ENCODE measurements at regions not wholly inside any gene's neighbourhood (a gene's known extent, or its start where the extent isn't known, plus 50 kb on each side); places are given as distances from the start of the nearest gene placed in this dataset.
A peak's percentile ranks its signal among the peaks of the same experiment; 100 is the strongest.

DNA sequence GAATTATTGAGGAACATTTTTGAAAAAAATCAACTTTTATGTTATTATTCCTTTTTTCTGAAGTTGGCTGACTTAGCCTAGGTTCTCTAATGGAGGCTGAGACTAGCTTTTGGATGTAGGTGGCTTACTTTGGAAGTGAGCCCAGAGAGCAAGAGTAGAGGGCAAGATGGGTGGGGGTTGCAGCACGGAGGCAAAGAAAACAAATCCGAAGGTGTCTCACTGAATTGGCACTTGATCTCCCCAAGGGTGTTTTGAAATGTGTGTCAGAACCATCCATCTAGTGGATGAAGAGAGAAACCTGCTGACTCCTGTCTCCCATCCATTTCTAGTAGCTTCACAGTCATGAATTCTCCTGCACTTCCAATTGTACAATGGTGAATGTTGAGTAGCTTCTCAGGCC lies 390.7 kb downstream of the TMEM182 start:
- DNase-seq (ENCODE audit: low read depth, low spot score) = no peak
- in situ Hi-C loops (cut with HindIII; ENCODE audit: low sequenced_read_pairs) = no loop called here
- TF ChIP-seq, protein P1, sequence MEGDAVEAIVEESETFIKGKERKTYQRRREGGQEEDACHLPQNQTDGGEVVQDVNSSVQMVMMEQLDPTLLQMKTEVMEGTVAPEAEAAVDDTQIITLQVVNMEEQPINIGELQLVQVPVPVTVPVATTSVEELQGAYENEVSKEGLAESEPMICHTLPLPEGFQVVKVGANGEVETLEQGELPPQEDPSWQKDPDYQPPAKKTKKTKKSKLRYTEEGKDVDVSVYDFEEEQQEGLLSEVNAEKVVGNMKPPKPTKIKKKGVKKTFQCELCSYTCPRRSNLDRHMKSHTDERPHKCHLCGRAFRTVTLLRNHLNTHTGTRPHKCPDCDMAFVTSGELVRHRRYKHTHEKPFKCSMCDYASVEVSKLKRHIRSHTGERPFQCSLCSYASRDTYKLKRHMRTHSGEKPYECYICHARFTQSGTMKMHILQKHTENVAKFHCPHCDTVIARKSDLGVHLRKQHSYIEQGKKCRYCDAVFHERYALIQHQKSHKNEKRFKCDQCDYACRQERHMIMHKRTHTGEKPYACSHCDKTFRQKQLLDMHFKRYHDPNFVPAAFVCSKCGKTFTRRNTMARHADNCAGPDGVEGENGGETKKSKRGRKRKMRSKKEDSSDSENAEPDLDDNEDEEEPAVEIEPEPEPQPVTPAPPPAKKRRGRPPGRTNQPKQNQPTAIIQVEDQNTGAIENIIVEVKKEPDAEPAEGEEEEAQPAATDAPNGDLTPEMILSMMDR (IDR thresholded peaks at IDR 0.05; ENCODE audit: low read depth, low read length) = no peak
- H3K4me3 ChIP-seq (ENCODE audit: low read depth, low read length) = no peak overlapping the region

- no peak for DNase-seq (ENCODE audit: low read depth, low spot score)
- TF ChIP-seq, protein P1 (IDR thresholded peaks at IDR 0.05; ENCODE audit: low read depth, low read length) = no peak
- no peak overlapping the region for H3K4me3 ChIP-seq (ENCODE audit: low read depth, low read length)
- in situ Hi-C loops (cut with HindIII; ENCODE audit: low sequenced_read_pairs) = no loop called here
These were observed 391.9 kb downstream of the TMEM182 start for GRCh38 chr2:103153580-103154284.

- no peak for DNase-seq (ENCODE audit: low read depth, low spot score)
- TF ChIP-seq, protein P1 (IDR thresholded peaks at IDR 0.05; ENCODE audit: low read depth, low read length) = no peak
- H3K4me3 ChIP-seq (ENCODE audit: low read depth, low read length) = no peak overlapping the region
- in situ Hi-C loops (cut with HindIII; ENCODE audit: low sequenced_read_pairs) = no loop called here
These were observed 393.5 kb downstream of the TMEM182 start for GRCh38 chr2:103155308-103155707.

GRCh38 chr2:103159018-103159417 lies 397.2 kb downstream of the TMEM182 start:
- H3K4me3 ChIP-seq (ENCODE audit: low read depth, low read length) = no peak overlapping the region
- TF ChIP-seq, protein P1 (IDR thresholded peaks at IDR 0.05; ENCODE audit: low read depth, low read length) = no peak
- in situ Hi-C loops (cut with HindIII; ENCODE audit: low sequenced_read_pairs) = no loop called here
- DNase-seq (ENCODE audit: low read depth, low spot score) = no peak

GRCh38 chr2:103161456-103162289 lies 399.8 kb downstream of the TMEM182 start:
- DNase-seq (ENCODE audit: low read depth, low spot score) = peak; percentile 62
- in situ Hi-C loops (cut with HindIII; ENCODE audit: low sequenced_read_pairs) = no loop called here

GRCh38 chr2:103164748-103165147 lies 402.9 kb downstream of the TMEM182 start:
- no peak for DNase-seq (ENCODE audit: low read depth, low spot score)
- TF ChIP-seq, protein P1 (IDR thresholded peaks at IDR 0.05; ENCODE audit: low read depth, low read length) = no peak
- in situ Hi-C loops (cut with HindIII; ENCODE audit: low sequenced_read_pairs) = no loop called here
- no peak overlapping the region for H3K4me3 ChIP-seq (ENCODE audit: low read depth, low read length)

More at GRCh38 chr2:103161456-103162289, 399.8 kb downstream of the TMEM182 start:
- H3K4me3 ChIP-seq (ENCODE audit: low read depth, low read length) = no peak overlapping the region
- TF ChIP-seq, protein P1 (IDR thresholded peaks at IDR 0.05; ENCODE audit: low read depth, low read length) = peak; percentile 74

Data from astrocyte of the spinal cord (primary cell).